PC-9 (cell line): ENCODE measurements at regions not wholly inside any gene's neighbourhood (a gene's known extent, or its start where the extent isn't known, plus 50 kb on each side); places are given as distances from the start of the nearest gene placed in this dataset.

Source experiments
- EZH2 ChIP-seq: fragments of 200-600 bp; sonication (generic); IDR thresholded peaks from 2 replicates; pipeline ENCODE4 v1.8.0; 2017; ENCODE audit warnings: antibody characterized with exemption, low read depth
- TF ChIP-seq, protein P1 (sequence below): fragments of 200-600 bp; sonication (generic); conservative IDR thresholded peaks from 2 replicates; pipeline ENCODE4 v1.6.1; 2017; ENCODE audit warnings: mixed run types, antibody characterized with exemption, mild to moderate bottlenecking, moderate library complexity

DNA sequence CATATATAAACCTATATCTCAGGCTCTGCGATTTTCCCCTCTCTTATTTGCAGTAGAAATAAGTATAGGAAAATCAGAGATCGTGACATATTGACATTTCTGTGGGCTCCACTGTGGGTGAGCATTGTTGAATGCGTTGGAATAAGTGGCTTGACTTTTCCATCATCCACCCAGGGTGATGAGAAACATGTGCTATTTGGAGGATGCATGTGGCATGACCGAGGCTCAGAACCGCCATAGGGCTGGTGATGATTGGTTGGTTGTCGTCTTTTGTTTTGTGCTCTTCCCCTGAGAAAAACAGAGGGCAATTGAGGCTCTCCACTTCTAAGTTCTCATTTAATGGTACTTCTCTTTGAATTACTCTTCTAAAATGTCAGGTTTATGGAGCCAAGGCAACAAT lies 140.1 kb downstream of the MXRA5 start:
- TF ChIP-seq, protein P1, sequence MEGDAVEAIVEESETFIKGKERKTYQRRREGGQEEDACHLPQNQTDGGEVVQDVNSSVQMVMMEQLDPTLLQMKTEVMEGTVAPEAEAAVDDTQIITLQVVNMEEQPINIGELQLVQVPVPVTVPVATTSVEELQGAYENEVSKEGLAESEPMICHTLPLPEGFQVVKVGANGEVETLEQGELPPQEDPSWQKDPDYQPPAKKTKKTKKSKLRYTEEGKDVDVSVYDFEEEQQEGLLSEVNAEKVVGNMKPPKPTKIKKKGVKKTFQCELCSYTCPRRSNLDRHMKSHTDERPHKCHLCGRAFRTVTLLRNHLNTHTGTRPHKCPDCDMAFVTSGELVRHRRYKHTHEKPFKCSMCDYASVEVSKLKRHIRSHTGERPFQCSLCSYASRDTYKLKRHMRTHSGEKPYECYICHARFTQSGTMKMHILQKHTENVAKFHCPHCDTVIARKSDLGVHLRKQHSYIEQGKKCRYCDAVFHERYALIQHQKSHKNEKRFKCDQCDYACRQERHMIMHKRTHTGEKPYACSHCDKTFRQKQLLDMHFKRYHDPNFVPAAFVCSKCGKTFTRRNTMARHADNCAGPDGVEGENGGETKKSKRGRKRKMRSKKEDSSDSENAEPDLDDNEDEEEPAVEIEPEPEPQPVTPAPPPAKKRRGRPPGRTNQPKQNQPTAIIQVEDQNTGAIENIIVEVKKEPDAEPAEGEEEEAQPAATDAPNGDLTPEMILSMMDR = no peak
- TF ChIP-seq EZH2 = no peak
